HUDEP-2 (cell line): ENCODE measurements at regions not wholly inside any gene's neighbourhood (a gene's known extent, or its start where the extent isn't known, plus 50 kb on each side); places are given as distances from the start of the nearest gene placed in this dataset.

Experiments used
- DNase-seq, 76 experiments: peaks; one replicate each; lab custom pipeline; 2025; ENCODE audit not compliant: unreplicated experiment in 76 of 76; lab: John Stamatoyannopoulos, UW

GRCh38 chr18:43702399-43702798 lies 425.1 kb upstream of the SYT4 start:
- no peak for DNase-seq

- no peak for DNase-seq
Measured at GRCh38 chr18:43703050-43703449, 425.8 kb upstream of the SYT4 start.

- no peak for DNase-seq
Measured at GRCh38 chr18:43705850-43706249, 428.6 kb upstream of the SYT4 start.

- DNase-seq, result no peak
Measured at GRCh38 chr18:43710135-43710534, 432.8 kb upstream of the SYT4 start.

- DNase-seq, result no peak
Measured at GRCh38 chr18:43714343-43715010, 437.2 kb upstream of the SYT4 start.

GRCh38 chr18:43719267-43719795 lies 442.0 kb upstream of the SYT4 start:
- DNase-seq, result no peak

- no peak for DNase-seq
Measured at GRCh38 chr18:43720041-43720440, 442.8 kb upstream of the SYT4 start.

- DNase-seq, result no peak
Measured at GRCh38 chr18:43735570-43735969, 458.3 kb upstream of the SYT4 start.

GRCh38 chr18:43744960-43745745 lies 467.9 kb upstream of the SYT4 start:
- no peak for DNase-seq

- no peak for DNase-seq
Measured at GRCh38 chr18:43751203-43751602, 473.9 kb upstream of the SYT4 start.

- DNase-seq, result no peak
Measured at GRCh38 chr18:43751835-43752234, 474.5 kb upstream of the SYT4 start.

GRCh38 chr18:43757273-43757672 lies 480.0 kb upstream of the SYT4 start:
- DNase-seq, result no peak

GRCh38 chr18:43758734-43759133 lies 481.4 kb upstream of the SYT4 start:
- DNase-seq, result no peak

- DNase-seq, result no peak
Measured at GRCh38 chr18:43760010-43760409, 482.7 kb upstream of the SYT4 start.

- DNase-seq, result no peak
Measured at GRCh38 chr18:43772907-43773306, 495.6 kb upstream of the SYT4 start.

GRCh38 chr18:43774497-43774896 lies 497.2 kb upstream of the SYT4 start:
- no peak for DNase-seq

- DNase-seq, result no peak
Measured at GRCh38 chr18:43775591-43775990, 498.3 kb upstream of the SYT4 start.

GRCh38 chr18:43776997-43777396 lies 499.7 kb upstream of the SYT4 start:
- DNase-seq, result no peak

- DNase-seq, result no peak
Measured at GRCh38 chr18:43777636-43778304, 500.5 kb upstream of the SYT4 start.

- DNase-seq, result no peak
Measured at GRCh38 chr18:43780782-43781340, 503.6 kb upstream of the SYT4 start.

- DNase-seq, result no peak
Measured at GRCh38 chr18:43785158-43785557, 507.9 kb upstream of the SYT4 start.
